Trophoblast cell (in vitro differentiated cells and primary cell): ENCODE measurements at regions not wholly inside any gene's neighbourhood (a gene's known extent, or its start where the extent isn't known, plus 50 kb on each side); places are given as distances from the start of the nearest gene placed in this dataset.
"Not testable (repeated sequence)": the region's sequence is repeated elsewhere in the genome, so short reads cannot be mapped to it uniquely, and the experiment has no call there.

Experiments
- DNase-seq, 2 donors: peaks; one replicate each; pipeline ENCODE4 v3.0.0-alpha.2; 2016
- H2AFZ ChIP-seq: 2 replicates; pipeline ENCODE4 v1.6.1; 2013; ENCODE audit warnings: low read length, moderate library complexity, mild to moderate bottlenecking; ENCODE audit not compliant: insufficient read depth, poor library complexity
- H2AK5ac ChIP-seq: 2 replicates; pipeline ENCODE4 v1.6.1; 2013; ENCODE audit warnings: mild to moderate bottlenecking, low read length
- H2BK120ac ChIP-seq: 2 replicates; pipeline ENCODE4 v1.6.1; 2013; ENCODE audit warnings: low read length, mild to moderate bottlenecking, moderate library complexity; ENCODE audit not compliant: insufficient read depth, poor library complexity
- H2BK12ac ChIP-seq: 2 replicates; pipeline ENCODE4 v1.6.1; 2013; ENCODE audit warnings: mild to moderate bottlenecking, low read length, moderate library complexity
- H2BK5ac ChIP-seq: 2 replicates; pipeline ENCODE4 v1.6.1; 2013; ENCODE audit warnings: low read length, low read depth, moderate library complexity, mild to moderate bottlenecking; ENCODE audit not compliant: poor library complexity
- H3K14ac ChIP-seq: 2 replicates; pipeline ENCODE4 v1.6.1; 2013; ENCODE audit warnings: mild to moderate bottlenecking, low read length
- H3K18ac ChIP-seq: 2 replicates; pipeline ENCODE4 v1.6.1; 2013; ENCODE audit warnings: mild to moderate bottlenecking, low read length
- H3K23ac ChIP-seq: 2 replicates; pipeline ENCODE4 v1.6.1; 2013; ENCODE audit warnings: low read length
- H3K27ac ChIP-seq: 2 replicates; pipeline ENCODE4 v1.5.1; 2013; ENCODE audit warnings: low read depth, mild to moderate bottlenecking, inconsistent platforms, low read length, moderate library complexity
- H3K27me3 ChIP-seq: 2 replicates; pipeline ENCODE4 v1.6.1; 2013; ENCODE audit warnings: inconsistent platforms, mild to moderate bottlenecking, low read length, moderate library complexity; ENCODE audit not compliant: insufficient read depth
- H3K36me3 ChIP-seq, 2 experiments: 1 replicate in 1 of 2; 2 replicates in 1 of 2; pipeline ENCODE4 v1.6.1; 2013; ENCODE audit warnings: low read length in 2 of 2, mild to moderate bottlenecking in 2 of 2, moderate library complexity in 1 of 2; ENCODE audit not compliant: insufficient read depth in 2 of 2, control insufficient read depth in 1 of 2
- H3K4ac ChIP-seq: 2 replicates; pipeline ENCODE4 v1.6.1; 2013; ENCODE audit warnings: low read depth, mild to moderate bottlenecking, low read length, moderate library complexity
- H3K4me1 ChIP-seq, 2 experiments: 1 replicate in 1 of 2; 2 replicates in 1 of 2; pipeline ENCODE4 v1.6.1; 2013; ENCODE audit warnings: low read length in 2 of 2, mild to moderate bottlenecking in 2 of 2, moderate library complexity in 1 of 2; ENCODE audit not compliant: insufficient read depth in 2 of 2, control insufficient read depth in 1 of 2
- H3K4me2 ChIP-seq: 2 replicates; pipeline ENCODE4 v1.6.1; 2013; ENCODE audit warnings: inconsistent platforms, mild to moderate bottlenecking, low read length, moderate library complexity
- H3K4me3 ChIP-seq: 2 replicates; pipeline ENCODE4 v1.5.1; 2013; ENCODE audit warnings: mild to moderate bottlenecking, low read depth, low read length, inconsistent platforms
- H3K79me1 ChIP-seq: one replicate; pipeline ENCODE4 v1.6.1; 2013; ENCODE audit warnings: low read length
- H3K79me2 ChIP-seq: 2 replicates; pipeline ENCODE4 v1.6.1; 2013; ENCODE audit warnings: low read length, mild to moderate bottlenecking; ENCODE audit not compliant: control insufficient read depth, insufficient read depth, poor library complexity
- H3K9ac ChIP-seq: 2 replicates; pipeline ENCODE4 v1.6.1; 2013; ENCODE audit warnings: mild to moderate bottlenecking, low read length
- H3K9me3 ChIP-seq: 2 replicates; pipeline ENCODE4 v1.6.1; 2013; ENCODE audit warnings: low read depth, mild to moderate bottlenecking, control low read depth, inconsistent platforms, low read length; ENCODE audit not compliant: insufficient read depth
- H4K12ac ChIP-seq: 2 replicates; pipeline ENCODE4 v1.6.1; 2013; ENCODE audit warnings: low read depth, mild to moderate bottlenecking, low read length, moderate library complexity
- H4K8ac ChIP-seq: 2 replicates; pipeline ENCODE4 v1.6.1; 2013; ENCODE audit warnings: low read depth, mild to moderate bottlenecking, low read length, moderate library complexity
- H4K91ac ChIP-seq: one replicate; pipeline ENCODE4 v1.6.1; 2013; ENCODE audit warnings: low read depth, mild to moderate bottlenecking, low read length, moderate library complexity
- WGBS: extraction: QIAGEN DNeasy Blood & Tissue Kit; methylation state at CpG from one replicate; pipeline ENCODE4 v1.1.7; 2013; ENCODE audit warnings: missing lambda C conversion rate; ENCODE audit not compliant: insufficient read length, insufficient coverage; ENCODE audit errors: extremely low coverage; 5-methylcytosine and 5-hydroxymethylcytosine counted together

DNA sequence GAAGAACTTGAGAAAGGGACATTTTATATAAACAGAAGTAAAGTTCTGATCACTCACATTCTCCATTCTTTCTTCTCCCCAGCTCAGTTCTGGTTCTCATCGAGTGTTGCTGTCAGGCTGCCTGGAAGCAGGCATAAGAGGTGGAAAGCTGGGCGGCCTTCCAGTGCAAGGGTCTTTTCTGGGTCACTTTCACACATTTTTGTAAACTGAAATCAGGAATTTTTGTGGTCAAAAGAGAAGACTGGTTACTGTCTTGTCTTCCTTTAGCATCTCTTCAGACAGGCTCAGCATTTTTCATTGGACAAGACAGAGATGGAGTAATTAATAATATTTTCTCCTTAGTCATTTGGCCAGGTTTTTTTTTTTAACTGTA, 93.7 kb downstream of the CTH start:
- Histone ChIP-seq H3K27me3 (no peaks in the 10 kb centered on the region), H3K9ac (no peak overlapping the region), H3K14ac (no peak overlapping the region), H2AFZ (no peak overlapping the region), H2BK12ac (no peak overlapping the region), H3K79me2 (no peaks in the 10 kb centered on the region), H3K79me1 (peaks cover 1% of the 10 kb centered on the region), H3K4me1 (peaks cover 2 to 5% of the 10 kb centered on the region in 2 experiments), H2BK120ac (no peak overlapping the region), H3K4ac (no peak overlapping the region), H3K4me3 (no peak overlapping the region), H3K4me2 (no peak overlapping the region), H3K36me3 (no peaks in the 10 kb centered on the region), H4K12ac (no peak overlapping the region), H3K18ac (no peak overlapping the region), H3K27ac (no peak overlapping the region), H2BK5ac (no peak overlapping the region), H4K91ac (no peak overlapping the region), H3K23ac (no peak overlapping the region), H3K9me3 (peaks cover 1% of the 10 kb centered on the region), H2AK5ac (no peak overlapping the region), H4K8ac (no peak overlapping the region)
- no CpG with 5 or more reads among the region's 2 CpGs for WGBS
- no peak for DNase-seq

DNA sequence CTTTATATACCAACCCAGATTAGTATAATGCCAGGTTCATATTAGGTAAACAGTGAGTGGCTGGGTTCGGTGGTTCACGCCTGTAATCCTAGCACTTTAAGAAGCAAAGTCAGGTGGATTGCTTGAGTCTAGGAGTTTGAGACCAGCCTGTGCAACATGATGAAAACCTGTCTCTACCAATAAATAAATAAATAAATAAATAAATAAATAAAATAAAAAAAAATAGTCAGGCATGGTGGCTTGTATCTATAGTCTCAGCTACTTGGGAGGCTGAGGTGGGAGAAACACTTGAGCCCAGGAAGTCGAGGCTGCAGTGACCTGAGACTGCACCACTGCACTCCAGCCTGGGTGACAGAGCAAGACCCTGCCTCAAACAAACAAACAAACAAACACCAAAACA, 96.9 kb downstream of the CTH start:
- not testable (repeated sequence) for H3K4me2 ChIP-seq

DNA sequence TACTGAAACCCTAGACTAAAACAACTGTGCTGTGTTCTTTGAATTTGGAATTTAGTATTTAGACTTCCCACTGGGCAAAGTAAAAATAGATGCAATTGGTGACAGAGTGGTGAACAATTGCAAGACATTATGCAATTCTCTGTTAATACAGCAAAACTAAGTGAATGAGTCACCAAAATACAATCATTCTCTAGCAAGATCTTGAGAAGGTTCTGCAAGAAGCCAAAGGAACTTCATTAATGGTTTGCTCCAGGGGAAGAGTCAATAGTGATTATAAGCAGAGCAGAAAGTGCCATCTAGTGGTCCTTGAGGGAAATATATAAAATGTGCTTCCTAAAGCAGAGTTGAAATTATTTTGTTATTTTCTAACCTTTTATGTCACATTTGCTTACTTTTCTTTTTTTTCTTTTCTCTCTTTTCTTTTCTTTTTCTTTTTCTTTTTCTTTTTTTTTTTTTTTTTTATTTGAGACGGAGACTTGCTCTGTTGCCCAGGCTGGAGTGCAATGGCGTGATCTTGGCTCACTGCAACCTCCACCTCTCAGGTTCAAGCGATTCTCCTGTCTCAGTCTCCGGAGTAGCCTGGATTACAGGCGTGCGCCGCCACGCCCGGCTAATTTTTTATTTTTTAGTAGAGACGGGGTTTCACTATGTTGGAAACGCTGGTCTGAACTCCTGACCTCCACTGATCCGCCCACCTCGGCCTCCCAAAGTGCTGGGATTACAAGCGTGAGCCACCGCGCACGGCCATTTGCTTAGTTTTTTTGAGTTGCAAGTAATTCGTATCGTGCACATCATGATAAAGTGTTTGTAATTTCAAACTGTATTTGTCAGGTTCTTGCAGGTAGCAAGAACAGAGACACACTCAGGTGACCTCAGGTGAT, 99.2 kb downstream of the CTH start:
- Histone ChIP-seq H3K4me3 (no peak overlapping the region), H3K4me2 (no peak overlapping the region), H3K27ac (no peak overlapping the region), H3K14ac (no peak overlapping the region), H3K36me3 (no peaks in the 10 kb centered on the region), H4K8ac (no peak overlapping the region), H3K23ac (no peak overlapping the region), H4K12ac (no peak overlapping the region), H3K9me3 (no peaks in the 10 kb centered on the region), H3K18ac (no peak overlapping the region), H3K4me1 (peaks cover 2 to 3% of the 10 kb centered on the region in 2 experiments), H4K91ac (no peak overlapping the region), H2AK5ac (no peak overlapping the region), H3K27me3 (no peaks in the 10 kb centered on the region), H2BK5ac (no peak overlapping the region), H2BK12ac (no peak overlapping the region), H2AFZ (no peak overlapping the region), H3K9ac (no peak overlapping the region), H2BK120ac (no peak overlapping the region), H3K79me2 (no peaks in the 10 kb centered on the region), H3K79me1 (peaks cover 1% of the 10 kb centered on the region), H3K4ac (no peak overlapping the region)
- no CpG with 5 or more reads among the region's 19 CpGs for WGBS
- peak; percentile 4 to 90 for DNase-seq

More for the DNA sequence above, 96.9 kb downstream of the CTH start:
- not testable (repeated sequence) for H2AFZ ChIP-seq, H2AK5ac ChIP-seq, H3K14ac ChIP-seq, H3K36me3 ChIP-seq, H2BK12ac ChIP-seq, H3K9me3 ChIP-seq, H3K4me1 ChIP-seq, H4K91ac ChIP-seq, H4K8ac ChIP-seq, H3K4ac ChIP-seq, H3K18ac ChIP-seq, DNase-seq, H3K9ac ChIP-seq, H3K27ac ChIP-seq, H2BK5ac ChIP-seq, H3K4me3 ChIP-seq, H3K23ac ChIP-seq, H4K12ac ChIP-seq, H3K79me2 ChIP-seq, H3K79me1 ChIP-seq, H2BK120ac ChIP-seq, H3K27me3 ChIP-seq
- WGBS: no CpG with 5 or more reads among the region's 3 CpGs

DNA sequence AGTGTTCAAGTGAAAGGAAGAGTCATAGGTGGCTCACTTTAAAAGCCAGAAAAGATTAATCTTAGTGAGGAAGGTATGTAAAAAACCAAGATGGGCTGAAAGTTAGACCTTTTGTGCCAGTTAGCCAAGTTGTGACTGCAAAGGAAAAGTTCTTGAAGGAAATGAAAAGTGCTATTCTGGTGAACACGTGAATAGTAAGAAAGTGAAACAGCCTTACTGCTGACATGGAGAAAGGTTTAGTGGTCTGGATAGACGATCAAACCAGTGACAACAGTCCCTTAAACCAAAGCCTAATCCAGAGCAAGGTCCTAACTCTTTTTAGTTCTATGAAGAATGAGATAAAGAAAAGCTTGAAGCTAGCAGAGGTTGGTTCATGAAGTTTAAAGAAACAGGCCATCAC, 106.4 kb downstream of the CTH start:
- Histone ChIP-seq H3K14ac (no peak overlapping the region), H2BK12ac (no peak overlapping the region), H4K8ac (no peak overlapping the region), H4K12ac (no peak overlapping the region), H3K9me3 (no peaks in the 10 kb centered on the region), H2AFZ (no peak overlapping the region), H3K23ac (no peak overlapping the region), H3K4me3 (no peak overlapping the region), H3K79me2 (no peaks in the 10 kb centered on the region), H2BK120ac (no peak overlapping the region), H3K18ac (no peak overlapping the region), H4K91ac (no peak overlapping the region), H3K27ac (no peak overlapping the region), H3K9ac (no peak overlapping the region), H3K4me1 (no peaks in the 10 kb centered on the region), H3K79me1 (no peaks in the 10 kb centered on the region), H3K4me2 (no peak overlapping the region), H2BK5ac (no peak overlapping the region), H3K4ac (no peak overlapping the region), H3K36me3 (no peaks in the 10 kb centered on the region), H2AK5ac (no peak overlapping the region), H3K27me3 (no peaks in the 10 kb centered on the region)
- no CpG with 5 or more reads among the region's 2 CpGs for WGBS
- DNase-seq: no peak
